Body of pancreas (tissue), 4 donors: ENCODE measurements at regions not wholly inside any gene's neighbourhood (a gene's known extent, or its start where the extent isn't known, plus 50 kb on each side); places are given as distances from the start of the nearest gene placed in this dataset.

ENCODE experiments used
- ATAC-seq: fragments of 150-250 bp; one replicate; pipeline ENCODE4 v1.9.1; 2016
- DNase-seq, 4 donors: peaks; one replicate each; pipeline ENCODE4 v3.0.0-alpha.2; 2019
- H3K27ac ChIP-seq, 4 donors: fragments of 200-600 bp; sonication (generic); 1 replicate in 3 of 4; 2 replicates in 1 of 4; pipeline versions ENCODE4 v1.5.1 to v1.6.1; 2016 to 2019; ENCODE audit warnings: mild to moderate bottlenecking in 1 of 4, mixed read lengths in 1 of 4, moderate library complexity in 1 of 4
- H3K27me3 ChIP-seq, 2 donors: fragments of 200-600 bp; sonication (generic); one replicate each; pipeline ENCODE4 v1.6.0; 2016; ENCODE audit warnings: mild to moderate bottlenecking in 1 of 2
- H3K36me3 ChIP-seq, 2 donors: fragments of 200-600 bp; sonication (generic); replicated peaks in 1 of 2; 2 replicates each; pipeline ENCODE4 v1.5.1; 2016; ENCODE audit warnings: low read depth in 2 of 2; ENCODE audit not compliant: insufficient read depth in 1 of 2
- H3K4me1 ChIP-seq: fragments of 200-600 bp; sonication (generic); one replicate; pipeline ENCODE4 v1.6.0; 2016
- H3K4me3 ChIP-seq, 2 donors: fragments of 200-600 bp; sonication (generic); 1 replicate in 1 of 2; 2 replicates in 1 of 2; pipeline ENCODE4 v1.5.1; 2016 to 2019
- H3K9me3 ChIP-seq, 3 donors: fragments of 200-600 bp; sonication (generic); 1 replicate in 2 of 3; 2 replicates in 1 of 3; pipeline ENCODE4 v1.5.1; 2016
- POLR2A ChIP-seq, 3 donors: fragments of 450-650 bp; IDR thresholded peaks; one replicate each; pipeline ENCODE4 v1.6.1; 2016; ENCODE audit warnings: antibody characterized with exemption in 3 of 3, mild to moderate bottlenecking in 2 of 3
- WGBS, 2 donors: methylation state at CpG; one replicate each; pipeline ENCODE4 v1.1.5; 2017; 5-methylcytosine and 5-hydroxymethylcytosine counted together
- intact Hi-C: fragments of 100-400 bp; cut with DNase I; formaldehyde crosslinking; loops from one replicate; pipeline ENCODE4 v1.15.1; 2023
- TF ChIP-seq, protein P1 (sequence below), 7 experiments: fragments of 450-650 bp in 4 of 7; fragments of 200-600 bp in 3 of 7; sonication (generic) in 3 of 7; IDR thresholded peaks; one replicate each; pipeline ENCODE4 v1.5.1; 2016 to 2019; ENCODE audit warnings: antibody characterized with exemption in 7 of 7

DNA sequence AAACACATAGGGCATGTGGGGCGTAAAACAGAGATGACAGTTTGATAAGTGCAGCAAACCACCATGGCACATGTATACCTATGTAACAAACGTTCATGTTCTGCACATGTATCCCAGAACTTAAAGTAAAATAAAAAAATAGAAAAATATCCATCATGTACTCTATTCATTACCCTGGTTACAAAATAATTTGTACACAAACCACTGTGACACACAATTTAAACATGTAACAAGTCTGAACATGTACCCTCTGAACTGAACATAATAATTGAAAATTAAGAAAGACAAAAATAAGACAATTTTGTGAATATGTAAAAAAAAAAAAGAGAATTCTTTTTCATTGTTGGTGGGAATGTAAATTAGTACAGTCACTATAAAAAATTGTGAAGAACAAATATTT, 379.2 kb downstream of the KDM5D start:
- Histone ChIP-seq H3K27ac (no peak overlapping the region), H3K36me3 (no peaks in the 10 kb centered on the region), H3K9me3 (no peaks in the 10 kb centered on the region), H3K27me3 (no peaks in the 10 kb centered on the region), H3K4me1 (no peaks in the 10 kb centered on the region), H3K4me3 (no peak overlapping the region)
- TF ChIP-seq, protein P1, sequence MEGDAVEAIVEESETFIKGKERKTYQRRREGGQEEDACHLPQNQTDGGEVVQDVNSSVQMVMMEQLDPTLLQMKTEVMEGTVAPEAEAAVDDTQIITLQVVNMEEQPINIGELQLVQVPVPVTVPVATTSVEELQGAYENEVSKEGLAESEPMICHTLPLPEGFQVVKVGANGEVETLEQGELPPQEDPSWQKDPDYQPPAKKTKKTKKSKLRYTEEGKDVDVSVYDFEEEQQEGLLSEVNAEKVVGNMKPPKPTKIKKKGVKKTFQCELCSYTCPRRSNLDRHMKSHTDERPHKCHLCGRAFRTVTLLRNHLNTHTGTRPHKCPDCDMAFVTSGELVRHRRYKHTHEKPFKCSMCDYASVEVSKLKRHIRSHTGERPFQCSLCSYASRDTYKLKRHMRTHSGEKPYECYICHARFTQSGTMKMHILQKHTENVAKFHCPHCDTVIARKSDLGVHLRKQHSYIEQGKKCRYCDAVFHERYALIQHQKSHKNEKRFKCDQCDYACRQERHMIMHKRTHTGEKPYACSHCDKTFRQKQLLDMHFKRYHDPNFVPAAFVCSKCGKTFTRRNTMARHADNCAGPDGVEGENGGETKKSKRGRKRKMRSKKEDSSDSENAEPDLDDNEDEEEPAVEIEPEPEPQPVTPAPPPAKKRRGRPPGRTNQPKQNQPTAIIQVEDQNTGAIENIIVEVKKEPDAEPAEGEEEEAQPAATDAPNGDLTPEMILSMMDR (IDR thresholded peaks at IDR 0.05), result no peak
- no peak for TF ChIP-seq POLR2A (IDR thresholded peaks at IDR 0.05)
- 36 to 37% methylated on average over 2 of the region's 2 CpGs for WGBS, 2 donors
- DNase-seq, result no peak
- intact Hi-C loops, result no loop called here
- ATAC-seq, result no peak

DNA sequence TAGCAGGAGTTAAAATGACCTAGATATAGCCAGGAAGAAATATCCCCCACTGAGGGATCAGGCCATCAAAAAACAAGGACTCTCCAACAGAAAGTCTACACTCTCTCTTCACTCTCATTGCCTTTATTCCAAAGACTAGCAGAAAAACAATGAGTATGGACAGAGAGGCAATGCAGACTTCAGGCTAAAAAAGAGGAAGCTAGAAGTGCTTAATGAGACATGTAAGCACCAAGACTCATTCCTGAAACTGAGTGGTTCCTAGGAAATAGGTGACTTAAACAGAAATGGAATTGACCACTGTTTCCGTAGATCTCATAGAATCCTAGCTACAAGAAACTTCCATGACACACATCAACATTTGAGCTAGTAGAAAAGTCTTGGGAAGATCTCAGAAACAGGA, 387.3 kb downstream of the KDM5D start:
- intact Hi-C loops, result no loop called here
- no peak overlapping the region for H3K4me3 ChIP-seq
- no peaks in the 10 kb centered on the region for H3K36me3 ChIP-seq
- H3K27me3 ChIP-seq, result no peaks in the 10 kb centered on the region
- DNase-seq (no peak), ATAC-seq (no peak)
- H3K4me1 ChIP-seq, result no peaks in the 10 kb centered on the region
- TF ChIP-seq POLR2A (IDR thresholded peaks at IDR 0.05), result no peak
- TF ChIP-seq, protein P1 (IDR thresholded peaks at IDR 0.05), result no peak
- H3K9me3 ChIP-seq, result no peaks in the 10 kb centered on the region
- H3K27ac ChIP-seq, result no peak overlapping the region
- 63 to 70% methylated on average over 1 of the region's 1 CpG for WGBS, 2 donors

DNA sequence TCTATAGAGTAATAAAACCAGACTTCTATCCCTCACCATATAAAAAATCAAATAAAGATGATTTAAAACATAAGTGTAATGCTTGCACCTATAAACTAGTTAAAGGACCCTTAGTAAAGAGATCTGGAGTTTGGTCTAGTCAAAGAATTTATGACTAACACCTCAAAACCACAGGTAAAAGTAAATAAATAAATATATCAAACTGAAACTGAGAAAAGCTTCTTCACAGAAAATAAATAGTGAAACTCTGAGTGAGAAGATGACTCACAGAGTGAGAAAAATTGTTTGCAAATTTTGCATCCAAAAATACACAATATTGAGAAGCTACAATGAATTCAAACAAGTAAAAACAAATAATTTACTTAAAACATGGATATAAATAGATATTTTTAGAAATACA, 387.8 kb downstream of the KDM5D start:
- intact Hi-C loops, result no loop called here
- DNase-seq (no peak), ATAC-seq (no peak)
- TF ChIP-seq, protein P1 (IDR thresholded peaks at IDR 0.05), result no peak
- no peak for TF ChIP-seq POLR2A (IDR thresholded peaks at IDR 0.05)
- Histone ChIP-seq H3K27ac (no peak overlapping the region), H3K27me3 (no peaks in the 10 kb centered on the region), H3K4me3 (no peak overlapping the region), H3K9me3 (no peaks in the 10 kb centered on the region), H3K4me1 (no peaks in the 10 kb centered on the region), H3K36me3 (no peaks in the 10 kb centered on the region)

DNA sequence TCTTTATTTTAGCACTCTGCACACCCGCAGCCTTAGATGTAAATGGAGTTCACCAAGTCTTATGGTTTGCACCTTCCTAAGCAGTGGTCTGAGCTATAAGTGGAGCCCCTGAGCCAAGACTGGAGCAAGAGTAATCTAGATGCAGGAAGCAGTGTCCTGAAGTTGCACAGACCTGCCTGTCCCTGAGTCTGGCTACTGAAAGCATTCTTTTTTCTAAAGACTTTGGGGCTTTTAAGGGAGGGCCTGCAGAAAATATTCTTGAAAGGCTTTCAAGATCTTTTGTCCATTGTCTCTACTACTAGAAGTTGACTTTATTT, 389.7 kb downstream of the KDM5D start:
- WGBS, 2 donors, result 65 to 67% methylated on average over 1 of the region's 1 CpG
- ATAC-seq (no peak), DNase-seq (no peak)
- Histone ChIP-seq H3K36me3 (no peaks in the 10 kb centered on the region), H3K27ac (no peak overlapping the region), H3K9me3 (no peaks in the 10 kb centered on the region), H3K4me3 (no peak overlapping the region), H3K27me3 (no peaks in the 10 kb centered on the region), H3K4me1 (no peaks in the 10 kb centered on the region)
- TF ChIP-seq POLR2A (IDR thresholded peaks at IDR 0.05), result no peak
- TF ChIP-seq, protein P1 (IDR thresholded peaks at IDR 0.05), result no peak
- intact Hi-C loops, result no loop called here

DNA sequence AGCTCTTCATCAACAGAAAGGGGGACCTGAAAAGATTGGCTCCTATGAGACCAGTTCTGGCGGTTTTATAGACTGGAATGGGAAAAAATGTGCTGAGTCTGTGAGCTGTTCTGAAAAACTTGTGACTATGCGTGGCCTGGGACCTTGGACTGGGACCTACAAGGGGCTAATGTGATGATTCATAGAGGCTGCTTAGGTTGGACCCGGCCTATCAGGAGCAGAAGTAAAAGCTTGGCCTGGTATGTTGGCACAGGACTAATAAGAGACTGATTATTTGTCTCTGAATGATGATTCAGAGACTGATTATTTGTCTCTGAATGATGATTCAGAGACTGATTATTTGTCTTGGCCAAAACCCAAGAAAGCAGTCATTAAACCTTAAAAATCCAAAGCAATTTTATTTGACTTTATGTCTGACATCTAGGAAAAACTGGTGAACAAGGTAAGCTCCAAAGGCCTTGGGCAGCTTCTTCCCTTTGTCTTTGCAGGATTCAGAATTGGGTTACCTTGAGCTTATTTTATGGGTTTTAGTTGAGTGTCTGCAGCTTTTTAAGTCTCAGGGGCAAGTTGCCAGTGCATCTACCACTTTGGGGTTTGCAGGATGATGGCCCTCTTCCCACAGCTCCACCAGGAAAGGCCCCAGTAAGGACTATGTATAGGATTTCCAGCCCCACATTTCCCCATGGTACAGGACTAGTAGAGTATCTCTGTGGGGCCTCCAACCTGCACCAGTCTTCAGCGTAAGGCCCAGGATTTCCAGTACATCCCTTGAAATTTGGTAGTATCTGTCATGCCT, 390.3 kb downstream of the KDM5D start:
- Histone ChIP-seq H3K27ac (no peak overlapping the region), H3K9me3 (no peaks in the 10 kb centered on the region), H3K27me3 (no peaks in the 10 kb centered on the region), H3K4me3 (no peak overlapping the region), H3K4me1 (no peaks in the 10 kb centered on the region), H3K36me3 (no peaks in the 10 kb centered on the region)
- DNase-seq, result peak in 1 of 4 donors; percentile 3
- intact Hi-C loops, result no loop called here
- WGBS, 2 donors, result 58 to 70% methylated on average over 3 of the region's 4 CpGs
- no peak for TF ChIP-seq POLR2A (IDR thresholded peaks at IDR 0.05)
- TF ChIP-seq, protein P1 (IDR thresholded peaks at IDR 0.05), result no peak
- ATAC-seq, result no peak
